NCI-H2171 (cell line): ENCODE measurements at regions not wholly inside any gene's neighbourhood (a gene's known extent, or its start where the extent isn't known, plus 50 kb on each side); places are given as distances from the start of the nearest gene placed in this dataset.
"Not testable (repeated sequence)": the region's sequence is repeated elsewhere in the genome, so short reads cannot be mapped to it uniquely, and the experiment has no call there.

ENCODE experiments used
- DNase-seq: peaks from one replicate; lab custom pipeline; 2025; lab: John Stamatoyannopoulos, UW

- no peak for DNase-seq
Observed at GRCh38 chr5:2168601-2169429, 286.1 kb upstream of the IRX4 start.

DNA sequence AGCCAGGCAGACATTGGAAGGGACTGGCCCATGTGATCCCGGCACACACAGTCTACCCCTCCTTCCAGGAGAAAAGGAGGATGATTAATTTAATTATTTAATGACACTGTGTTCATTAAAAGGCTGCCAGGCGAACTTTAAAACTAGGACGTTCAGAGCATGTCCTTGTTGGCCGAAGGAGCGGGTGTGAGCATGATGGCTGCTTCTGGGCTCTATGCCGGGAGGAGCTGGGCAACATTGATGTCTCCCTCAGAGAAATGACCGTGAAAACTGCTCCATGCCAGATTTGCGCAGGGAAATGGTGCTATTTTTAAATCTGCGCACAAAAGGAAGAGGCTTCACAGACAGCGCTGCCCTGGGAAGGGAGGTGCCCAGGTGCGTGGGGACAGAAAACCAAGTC lies 284.9 kb upstream of the IRX4 start:
- no peak for DNase-seq

GRCh38 chr5:2166979-2167377 lies 284.3 kb upstream of the IRX4 start:
- DNase-seq = peak; percentile 68

GRCh38 chr5:2166306-2166978 lies 283.7 kb upstream of the IRX4 start:
- DNase-seq = no peak

- DNase-seq = no peak
Observed at GRCh38 chr5:2165615-2166305, 283.0 kb upstream of the IRX4 start.

DNA sequence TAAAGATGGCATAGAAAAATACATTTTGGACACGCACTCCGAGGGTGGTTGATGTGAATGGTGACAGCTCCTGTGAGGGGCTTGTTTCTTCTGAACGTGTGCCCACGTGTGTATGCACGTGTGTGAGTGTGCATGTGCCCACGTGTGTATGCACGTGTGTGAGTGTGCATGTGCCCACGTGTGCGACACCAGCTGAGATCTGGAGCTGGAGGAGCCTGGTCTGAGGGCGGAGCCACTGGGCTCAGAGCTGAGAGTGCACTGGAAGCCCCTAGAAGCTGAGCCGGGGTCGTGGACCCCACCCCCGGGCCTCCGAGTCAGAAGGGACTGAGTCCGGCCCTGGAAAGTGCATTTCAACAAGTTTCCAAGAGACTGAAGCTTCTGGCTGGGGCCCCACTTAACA lies 282.5 kb upstream of the IRX4 start:
- no peak for DNase-seq

GRCh38 chr5:2164586-2164985 lies 281.9 kb upstream of the IRX4 start:
- no peak for DNase-seq

DNA sequence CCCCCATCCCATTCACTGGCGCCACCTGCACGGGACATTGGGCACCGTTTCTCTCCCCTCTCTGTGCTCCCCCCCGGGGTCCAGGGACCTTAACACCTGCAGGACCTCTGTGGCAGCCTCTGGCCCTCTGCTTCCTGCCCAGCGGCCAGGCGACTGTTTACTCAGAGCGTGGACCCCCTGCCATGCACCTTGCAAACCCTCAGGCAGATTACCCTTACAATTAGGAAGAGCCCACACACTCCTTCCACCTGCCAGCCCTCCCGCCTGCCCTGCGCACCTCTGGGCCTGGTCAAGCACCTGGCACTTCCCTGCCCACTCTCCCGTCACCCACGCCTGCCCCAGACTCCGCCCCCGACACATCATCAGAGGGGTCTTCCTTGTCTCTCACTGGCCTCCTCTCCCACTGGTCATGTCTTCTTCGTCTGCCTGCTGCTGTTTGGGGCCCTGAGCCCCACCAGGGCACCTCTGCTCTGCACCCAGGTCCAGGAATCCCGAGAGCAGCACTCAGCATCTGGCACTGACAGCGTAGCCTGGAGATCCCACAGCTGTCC lies 281.3 kb upstream of the IRX4 start:
- DNase-seq = no peak

- DNase-seq = no peak
Observed at GRCh38 chr5:2163060-2163856, 280.5 kb upstream of the IRX4 start.

DNA sequence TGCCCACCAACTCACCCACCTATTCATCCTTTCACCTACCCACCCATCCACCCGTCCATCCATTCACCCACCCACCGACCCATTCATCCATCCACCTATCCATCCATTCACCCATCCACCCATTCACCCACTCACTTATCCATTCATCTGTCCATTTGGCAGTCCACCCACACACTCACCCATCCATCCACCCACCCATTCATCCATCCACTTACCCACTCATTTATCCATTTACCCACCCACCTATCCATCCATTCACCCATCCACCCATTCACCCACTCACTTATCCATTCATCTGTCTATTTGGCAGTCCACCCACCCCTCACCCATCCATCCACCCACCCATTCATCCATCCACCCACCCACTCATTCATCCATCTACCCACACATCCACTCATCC lies 278.1 kb upstream of the IRX4 start:
- no peak for DNase-seq

DNA sequence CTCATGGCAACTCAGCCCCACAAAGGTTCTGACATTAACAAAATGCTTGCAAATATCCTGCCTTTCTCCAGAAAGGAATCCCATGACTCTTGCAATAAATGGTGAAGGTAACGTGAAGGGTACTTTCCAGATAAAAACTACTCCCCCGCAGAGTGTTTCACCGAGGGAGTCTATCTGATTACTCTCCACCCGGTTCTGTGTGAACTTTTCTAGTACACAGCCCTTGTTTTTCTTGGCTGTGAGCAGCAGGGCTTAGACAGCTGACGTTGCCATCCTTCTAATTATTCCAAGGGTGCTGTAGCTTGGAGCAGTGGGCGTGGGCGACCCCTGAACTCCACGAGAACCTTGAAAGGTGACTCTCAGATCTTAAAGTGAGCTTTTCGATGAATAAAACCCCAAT lies 276.0 kb upstream of the IRX4 start:
- no peak for DNase-seq

- no peak for DNase-seq
Observed at GRCh38 chr5:2158109-2158508, 275.4 kb upstream of the IRX4 start.

DNA sequence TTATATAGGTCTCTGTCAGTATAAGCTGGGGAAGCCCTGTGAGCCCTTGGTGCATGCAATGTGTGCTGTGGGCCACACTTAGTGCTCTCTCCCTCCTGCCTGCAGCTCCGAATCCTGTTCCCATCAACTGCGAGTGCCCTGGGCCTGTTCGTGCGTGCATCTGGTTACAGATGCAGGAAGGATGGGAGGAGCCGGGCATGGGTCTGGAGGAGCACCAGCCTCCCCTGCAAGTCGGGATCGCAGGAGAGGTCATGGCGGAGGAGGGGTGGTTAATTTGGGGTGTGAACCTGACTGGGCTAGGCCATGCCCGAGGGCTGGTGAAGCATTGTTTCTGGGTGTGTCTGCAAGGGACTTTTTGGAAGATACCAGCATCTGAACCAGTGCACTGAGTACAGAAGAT lies 274.6 kb upstream of the IRX4 start:
- no peak for DNase-seq

DNA sequence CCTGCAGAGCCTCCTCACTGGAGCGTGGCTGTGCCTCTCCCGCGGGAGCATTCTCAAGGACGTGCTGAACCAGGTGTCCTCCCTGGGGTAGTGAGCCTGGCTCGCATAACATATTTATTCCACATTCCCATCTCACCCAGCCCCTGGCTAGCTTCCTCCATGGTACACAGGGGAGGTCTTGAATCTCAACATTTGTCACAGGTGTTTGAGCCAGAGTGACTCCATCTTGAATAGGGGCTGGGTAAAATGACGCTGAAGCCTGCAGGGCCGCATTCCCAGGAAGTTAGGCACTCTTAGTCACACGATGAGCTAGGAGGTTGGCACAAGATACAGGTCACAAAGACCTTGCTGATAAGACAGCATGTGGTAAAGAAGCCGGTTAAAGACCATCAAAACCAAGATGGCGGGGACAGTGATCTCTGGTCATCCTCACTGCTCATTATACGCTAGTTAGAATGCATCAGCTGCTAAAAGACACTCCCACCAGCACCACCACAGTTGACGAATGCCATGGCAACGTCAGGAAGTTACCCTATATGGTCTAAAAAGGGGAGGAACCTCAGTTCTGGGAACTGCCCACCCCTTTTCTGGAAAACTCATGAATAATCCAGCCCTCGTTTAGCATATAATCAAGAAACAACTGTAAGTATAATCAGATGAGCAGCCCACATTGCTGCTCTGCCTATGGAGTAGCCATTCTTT lies 273.8 kb upstream of the IRX4 start:
- peak; percentile 56 for DNase-seq

GRCh38 chr5:2155556-2155955 lies 272.8 kb upstream of the IRX4 start:
- DNase-seq = no peak

- DNase-seq = no peak
Observed at GRCh38 chr5:2153802-2154201, 271.1 kb upstream of the IRX4 start.

DNA sequence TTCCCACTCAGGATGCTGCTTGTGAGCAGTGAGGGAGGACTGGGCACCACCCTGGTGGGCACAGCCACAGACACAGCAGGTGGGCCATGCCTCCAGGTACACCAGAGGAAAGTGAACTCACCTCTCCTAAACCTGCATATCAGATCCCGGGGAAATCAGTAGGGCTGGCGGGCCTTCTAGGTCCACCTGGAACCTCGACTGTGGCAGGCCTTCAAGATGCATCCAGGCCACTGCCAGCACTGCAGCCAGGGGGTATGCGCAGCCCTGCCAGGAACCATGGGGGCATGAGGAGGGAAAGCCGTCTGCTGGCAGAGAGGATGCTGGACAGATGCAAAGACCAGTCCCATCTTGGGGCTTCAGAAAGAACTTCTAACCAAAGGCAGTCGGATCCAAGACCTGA lies 270.6 kb upstream of the IRX4 start:
- no peak for DNase-seq

- DNase-seq = not testable (repeated sequence)
Observed at GRCh38 chr5:2151301-2151888, 268.7 kb upstream of the IRX4 start.

DNA sequence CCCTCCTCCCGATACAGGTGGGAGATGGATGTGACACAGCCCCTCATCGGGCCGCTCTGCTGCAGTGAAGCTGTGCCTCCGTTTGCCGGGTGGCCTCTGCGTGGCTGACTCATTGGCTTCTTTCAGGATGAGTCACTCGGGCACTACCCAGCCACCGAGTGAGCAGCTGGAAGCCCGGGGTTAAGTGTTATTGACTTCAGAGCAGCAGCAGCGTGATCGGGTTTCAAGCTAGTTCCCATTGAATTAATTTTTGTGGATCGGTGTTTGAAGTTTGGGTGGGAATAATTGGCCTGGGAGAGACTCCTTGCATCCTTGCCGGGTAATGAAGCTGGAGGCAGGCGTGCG lies 266.4 kb upstream of the IRX4 start:
- DNase-seq = peak; percentile 96

DNA sequence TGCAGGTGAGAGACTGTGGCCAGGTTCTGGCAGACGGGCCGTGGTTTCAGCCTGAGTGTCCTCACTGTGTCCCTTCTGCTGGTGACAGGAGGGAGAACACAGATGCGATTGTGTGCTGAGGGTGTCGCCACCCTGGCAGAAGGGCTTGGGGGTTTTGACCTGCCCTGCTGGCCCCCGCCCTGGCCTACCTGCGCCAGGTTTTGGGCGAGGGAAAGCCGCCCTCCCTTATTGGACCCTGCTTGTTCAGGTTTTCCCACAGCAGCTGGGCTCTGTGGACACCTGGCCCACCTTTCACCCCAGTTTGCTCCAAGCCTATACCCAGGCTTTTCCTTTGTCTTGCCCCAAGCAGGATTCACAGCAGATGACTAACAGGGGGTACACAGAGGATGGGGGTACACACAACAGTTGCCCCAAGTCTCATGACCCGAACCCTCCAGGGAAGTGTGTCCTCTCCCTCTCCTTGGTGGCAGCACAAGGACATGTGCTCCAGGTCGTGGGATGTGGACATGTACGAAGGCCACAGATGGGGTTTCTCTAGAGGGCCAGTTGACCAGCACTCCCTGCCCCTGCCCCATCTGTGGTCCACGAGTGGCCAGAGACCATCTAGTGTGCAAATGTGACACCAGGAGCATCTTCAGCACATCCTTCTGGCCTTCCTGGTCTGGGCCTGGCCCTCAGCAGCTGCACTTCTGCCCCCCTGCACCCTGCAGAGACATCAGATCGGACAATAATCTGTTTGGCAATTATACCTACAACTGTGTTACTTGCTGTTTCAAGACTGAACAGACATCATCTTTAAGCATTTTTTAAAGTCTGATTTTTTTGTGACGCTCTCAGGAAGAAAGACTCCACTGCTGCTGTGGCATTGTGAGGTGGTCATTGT lies 265.8 kb upstream of the IRX4 start:
- no peak for DNase-seq
